ENCODE measurements at regions not wholly inside any gene's neighbourhood (a gene's known extent, or its start where the extent isn't known, plus 50 kb on each side); places are given as distances from the start of the nearest gene placed in this dataset.

DNA sequence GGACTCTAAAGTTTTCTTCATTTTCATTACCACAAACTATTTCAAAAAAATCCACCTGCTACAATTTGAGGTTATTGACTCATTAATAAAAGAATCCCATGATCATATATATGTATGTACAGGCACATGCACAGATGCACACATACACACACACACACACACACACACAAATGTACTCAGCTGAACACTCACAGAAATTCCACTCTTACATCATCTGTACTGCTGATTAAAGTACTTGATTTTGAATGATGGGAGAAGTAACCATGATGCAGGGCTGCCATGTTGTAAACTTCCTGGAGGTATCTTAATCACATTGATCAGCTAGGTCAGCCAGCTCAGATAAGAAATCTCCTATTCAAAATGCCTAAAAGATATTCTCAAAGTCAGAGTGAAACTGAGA lies 1313.2 kb upstream of the NRXN1 start:
- intact Hi-C loops (cut with DNase I; ENCODE audit: low total_unique reads): no loop called here
- no peaks in the 10 kb centered on the region for H3K36me3 ChIP-seq

DNA sequence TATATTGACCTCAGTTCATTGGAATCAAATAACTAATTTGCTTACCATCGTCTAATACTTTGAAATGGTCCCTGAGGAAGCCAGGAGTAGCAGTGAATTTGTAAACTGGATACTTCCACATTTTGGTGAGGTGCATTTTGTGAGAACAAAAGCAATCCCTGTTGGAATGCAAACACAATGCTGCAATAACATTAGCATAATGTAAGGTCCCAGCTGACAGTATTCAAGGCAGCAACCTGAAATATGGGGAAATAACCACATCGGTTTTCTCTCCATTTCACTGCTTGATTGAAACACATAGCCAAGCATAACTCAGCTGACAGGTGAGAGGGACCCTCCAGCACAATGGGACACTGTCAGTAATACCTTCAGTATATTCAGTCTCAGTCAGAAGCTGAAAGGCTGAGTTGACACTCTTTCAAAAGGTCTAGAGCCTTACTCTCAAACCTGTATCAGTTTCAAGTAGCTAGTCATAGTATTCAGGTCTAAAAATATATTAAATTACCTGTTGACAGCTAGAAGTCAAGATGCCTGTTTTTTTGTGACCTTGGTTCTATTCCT lies 1311.9 kb upstream of the NRXN1 start:
- in situ Hi-C loops (cut with MboI; ENCODE audit: low pct_ligation_motif_present in 1 of 4, low pct_unique_long_range_greater_than_20kb in 1 of 4, low sequenced_read_pairs in 3 of 4): no loop called here
- Histone ChIP-seq H3K36me3 (no peaks in the 10 kb centered on the region), H3K4me1 (no peaks in the 10 kb centered on the region), H3K27ac (no peak overlapping the region), H3K27me3 (no peaks in the 10 kb centered on the region), H3K9me3 (no peaks in the 10 kb centered on the region), H3K4me3 (no peak overlapping the region)
- intact Hi-C loops (cut with DNase I; ENCODE audit: low total_unique reads): no loop called here
- no peak for DNase-seq
- 66 to 80% methylated on average over 1 to 2 of the region's 2 CpGs for WGBS, 2 donors (ENCODE audit: low coverage in 1 of 2)
- TF ChIP-seq EP300 (IDR thresholded peaks at IDR 0.05; ENCODE audit: low read depth): no peak
- TF ChIP-seq POLR2A (IDR thresholded peaks at IDR 0.05): no peak
- TF ChIP-seq, protein P1, sequence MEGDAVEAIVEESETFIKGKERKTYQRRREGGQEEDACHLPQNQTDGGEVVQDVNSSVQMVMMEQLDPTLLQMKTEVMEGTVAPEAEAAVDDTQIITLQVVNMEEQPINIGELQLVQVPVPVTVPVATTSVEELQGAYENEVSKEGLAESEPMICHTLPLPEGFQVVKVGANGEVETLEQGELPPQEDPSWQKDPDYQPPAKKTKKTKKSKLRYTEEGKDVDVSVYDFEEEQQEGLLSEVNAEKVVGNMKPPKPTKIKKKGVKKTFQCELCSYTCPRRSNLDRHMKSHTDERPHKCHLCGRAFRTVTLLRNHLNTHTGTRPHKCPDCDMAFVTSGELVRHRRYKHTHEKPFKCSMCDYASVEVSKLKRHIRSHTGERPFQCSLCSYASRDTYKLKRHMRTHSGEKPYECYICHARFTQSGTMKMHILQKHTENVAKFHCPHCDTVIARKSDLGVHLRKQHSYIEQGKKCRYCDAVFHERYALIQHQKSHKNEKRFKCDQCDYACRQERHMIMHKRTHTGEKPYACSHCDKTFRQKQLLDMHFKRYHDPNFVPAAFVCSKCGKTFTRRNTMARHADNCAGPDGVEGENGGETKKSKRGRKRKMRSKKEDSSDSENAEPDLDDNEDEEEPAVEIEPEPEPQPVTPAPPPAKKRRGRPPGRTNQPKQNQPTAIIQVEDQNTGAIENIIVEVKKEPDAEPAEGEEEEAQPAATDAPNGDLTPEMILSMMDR (IDR thresholded peaks at IDR 0.05): no peak
- TF ChIP-seq POLR2AphosphoS5 (IDR thresholded peaks at IDR 0.05): no peak

More for the DNA sequence above, 1313.2 kb upstream of the NRXN1 start:
- DNase-seq: no peak
- H3K9me3 ChIP-seq: no peaks in the 10 kb centered on the region
- no peak overlapping the region for H3K4me3 ChIP-seq
- no peak for TF ChIP-seq POLR2A (IDR thresholded peaks at IDR 0.05)
- TF ChIP-seq POLR2AphosphoS5 (IDR thresholded peaks at IDR 0.05): no peak
- TF ChIP-seq, protein P1 (IDR thresholded peaks at IDR 0.05): no peak
- no peak for TF ChIP-seq EP300 (IDR thresholded peaks at IDR 0.05; ENCODE audit: low read depth)
- H3K27ac ChIP-seq: no peak overlapping the region
- in situ Hi-C loops (cut with MboI; ENCODE audit: low pct_ligation_motif_present in 1 of 4, low pct_unique_long_range_greater_than_20kb in 1 of 4, low sequenced_read_pairs in 3 of 4): no loop called here
- H3K27me3 ChIP-seq: no peaks in the 10 kb centered on the region
- no peaks in the 10 kb centered on the region for H3K4me1 ChIP-seq

DNA sequence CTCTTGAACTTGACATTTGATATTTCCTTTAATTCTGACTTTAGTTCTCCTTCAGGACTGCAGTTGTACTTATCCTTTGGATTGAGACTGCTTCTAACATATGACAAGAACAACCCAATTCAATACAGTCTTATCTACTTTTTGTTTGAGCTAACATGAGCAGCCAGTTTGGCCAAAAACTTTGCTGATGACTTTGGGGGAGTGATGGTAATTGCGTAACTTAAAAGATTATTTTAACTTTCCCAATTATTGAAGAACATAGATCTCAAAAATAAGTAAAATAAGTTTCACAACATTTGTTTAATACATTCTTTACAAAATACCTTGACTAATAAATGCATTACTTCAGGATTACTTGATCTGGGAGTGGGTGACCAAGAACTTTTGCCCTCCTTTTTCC lies 1311.1 kb upstream of the NRXN1 start:
- no peak for DNase-seq
- no peak for TF ChIP-seq POLR2AphosphoS5 (IDR thresholded peaks at IDR 0.05)
- no peak for TF ChIP-seq POLR2A (IDR thresholded peaks at IDR 0.05)
- TF ChIP-seq, protein P1 (IDR thresholded peaks at IDR 0.05): no peak
- TF ChIP-seq EP300 (IDR thresholded peaks at IDR 0.05; ENCODE audit: low read depth): no peak
- intact Hi-C loops (cut with DNase I; ENCODE audit: low total_unique reads): no loop called here
- Histone ChIP-seq H3K4me1 (no peaks in the 10 kb centered on the region), H3K36me3 (no peaks in the 10 kb centered on the region), H3K9me3 (no peaks in the 10 kb centered on the region), H3K27me3 (no peaks in the 10 kb centered on the region), H3K4me3 (no peak overlapping the region), H3K27ac (no peak overlapping the region)
- in situ Hi-C loops (cut with MboI; ENCODE audit: low pct_ligation_motif_present in 1 of 4, low pct_unique_long_range_greater_than_20kb in 1 of 4, low sequenced_read_pairs in 3 of 4): no loop called here
- WGBS, 2 donors (ENCODE audit: low coverage in 1 of 2): 44 to 93% methylated on average over 1 of the region's 1 CpG

DNA sequence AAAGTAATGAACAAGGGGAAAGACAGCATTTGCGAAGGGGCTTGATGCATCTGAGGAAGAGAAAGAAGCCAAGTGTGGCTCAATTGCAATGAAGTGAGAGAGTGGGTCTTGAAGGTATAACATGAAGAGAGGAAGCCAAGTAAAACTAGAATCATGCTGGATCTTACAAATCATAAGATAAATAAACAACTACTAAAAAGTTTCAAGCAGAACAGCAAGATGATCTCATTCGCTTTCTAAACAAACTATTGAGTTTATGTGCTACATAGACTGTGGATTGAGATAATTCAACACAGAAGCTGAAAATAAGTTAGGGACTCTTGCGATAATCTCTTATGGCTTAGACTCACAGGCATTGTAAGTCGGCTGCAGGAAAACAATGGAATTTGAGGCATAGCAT lies 1310.5 kb upstream of the NRXN1 start:
- no peaks in the 10 kb centered on the region for H3K9me3 ChIP-seq
- TF ChIP-seq EP300 (IDR thresholded peaks at IDR 0.05; ENCODE audit: low read depth): no peak
- TF ChIP-seq, protein P1 (IDR thresholded peaks at IDR 0.05): no peak
- no peak for TF ChIP-seq POLR2A (IDR thresholded peaks at IDR 0.05)
- no peak for TF ChIP-seq POLR2AphosphoS5 (IDR thresholded peaks at IDR 0.05)
- no peaks in the 10 kb centered on the region for H3K4me1 ChIP-seq
- H3K4me3 ChIP-seq: no peak overlapping the region
- H3K27me3 ChIP-seq: no peaks in the 10 kb centered on the region
- no peak for DNase-seq
- H3K36me3 ChIP-seq: no peaks in the 10 kb centered on the region
- intact Hi-C loops (cut with DNase I; ENCODE audit: low total_unique reads) (no loop called here), in situ Hi-C loops (cut with MboI; ENCODE audit: low pct_ligation_motif_present in 1 of 4, low pct_unique_long_range_greater_than_20kb in 1 of 4, low sequenced_read_pairs in 3 of 4) (no loop called here)
- no peak overlapping the region for H3K27ac ChIP-seq
- 67 to 78% methylated on average over 4 of the region's 4 CpGs for WGBS, 2 donors (ENCODE audit: low coverage in 1 of 2)

Data from transverse colon (tissue), 4 donors.